Panc1 (cell line): ENCODE measurements at regions not wholly inside any gene's neighbourhood (a gene's known extent, or its start where the extent isn't known, plus 50 kb on each side); places are given as distances from the start of the nearest gene placed in this dataset.

ENCODE experiments used
- ATAC-seq: fragments of 200-7000 bp; cut with Tn5 transposase; 2 replicates; pipeline ENCODE4 v1.9.1; 2020; ENCODE audit warnings: mild to moderate bottlenecking, moderate library complexity
- BruUV-seq: library from RNA; stranded (reverse); fragments of 400-500 nt; replicated peaks from 2 replicates; lab custom pipeline; 2021; lab: Mats Ljungman, UMichigan
- CTCF ChIA-PET: fragments of 300-600 bp; sonication (Branson Sonifier 250); formaldehyde crosslinking; loops from one replicate; lab custom pipeline; 2022; ENCODE audit warnings: antibody characterized with exemption; lab: Charles Lee
- POLR2A ChIA-PET: fragments of 300-600 bp; sonication (Branson Sonifier 250); formaldehyde crosslinking; loops from one replicate; lab custom pipeline; 2022; ENCODE audit warnings: antibody characterized with exemption; lab: Charles Lee
- DNase-seq: peaks from one replicate; pipeline ENCODE4 v3.0.0-alpha.2; 2010; ENCODE audit warnings: low read depth, low spot score
- H3K27ac ChIP-seq: 2 replicates; pipeline ENCODE4 v1.5.1; 2011; ENCODE audit warnings: mild to moderate bottlenecking, low read length, inconsistent platforms
- H3K27me3 ChIP-seq: fragments of 200-500 bp; sonication (Bioruptor generic); 2 replicates; pipeline ENCODE4 v1.6.0; 2014; ENCODE audit warnings: low read length, inconsistent platforms; ENCODE audit not compliant: control insufficient read depth, insufficient read depth
- H3K36me3 ChIP-seq: fragments of 200-500 bp; sonication (Bioruptor generic); 2 replicates; pipeline ENCODE4 v1.5.1; 2014; ENCODE audit warnings: inconsistent platforms, mild to moderate bottlenecking, low read length, moderate library complexity; ENCODE audit not compliant: control insufficient read depth, insufficient read depth
- H3K4me1 ChIP-seq: 2 replicates; pipeline ENCODE4 v1.5.1; 2011; ENCODE audit warnings: inconsistent platforms, mild to moderate bottlenecking, low read length, moderate library complexity; ENCODE audit not compliant: control insufficient read depth, insufficient read depth
- H3K4me3 ChIP-seq, 2 experiments: 2 replicates each; pipeline ENCODE4 v1.5.1; 2011 to 2012; ENCODE audit warnings: low read depth in 2 of 2, low read length in 2 of 2, mild to moderate bottlenecking in 2 of 2, inconsistent platforms in 1 of 2, moderate library complexity in 1 of 2
- H3K9me3 ChIP-seq: fragments of 200-500 bp; sonication (Bioruptor generic); 2 replicates; pipeline ENCODE4 v1.5.1; 2014; ENCODE audit warnings: low read depth, mild to moderate bottlenecking, inconsistent platforms, low read length, moderate library complexity; ENCODE audit not compliant: control insufficient read depth, insufficient read depth
- CTCF ChIP-seq: fragments of 450-650 bp; IDR thresholded peaks from 2 replicates; pipeline ENCODE4 v1.5.1; 2017; ENCODE audit warnings: mild to moderate bottlenecking
- POLR2AphosphoS5 ChIP-seq: IDR thresholded peaks from 2 replicates; pipeline ENCODE4 v1.6.1; 2012; ENCODE audit warnings: mild to moderate bottlenecking, low read depth, low read length, moderate library complexity
- REST ChIP-seq, 2 experiments: IDR thresholded peaks; 2 replicates each; pipeline ENCODE4 v1.6.1; 2011 to 2012; ENCODE audit warnings: low read depth in 2 of 2, control low read depth in 1 of 2, low read length in 1 of 2, mild to moderate bottlenecking in 1 of 2, moderate library complexity in 1 of 2; ENCODE audit not compliant: insufficient read depth in 1 of 2
- SIN3A ChIP-seq: IDR thresholded peaks from 2 replicates; pipeline ENCODE4 v1.6.1; 2012; ENCODE audit warnings: low read depth, mild to moderate bottlenecking, low read length, moderate library complexity, borderline replicate concordance; ENCODE audit not compliant: insufficient read depth
- TCF7L2 ChIP-seq: IDR thresholded peaks from 2 replicates; pipeline ENCODE4 v1.6.1; 2011; ENCODE audit warnings: mild to moderate bottlenecking, low read depth, low read length, inconsistent platforms
- in situ Hi-C: cut with HindIII; loops from 2 replicates; pipeline ENCODE4 v1.10.0; 2016; ENCODE audit warnings: low sequenced_read_pairs, low pct_unique_long_range_greater_than_20kb
- intact Hi-C: fragments of 100-400 bp; cut with micrococcal nuclease; formaldehyde crosslinking; loops from one replicate; pipeline ENCODE4 v1.10.0; 2022; ENCODE audit not compliant: unreplicated experiment

- POLR2A ChIA-PET = no interaction called here
- ATAC-seq = no peak
- CTCF ChIA-PET = no interaction called here
- no peaks in the 10 kb centered on the region for H3K9me3 ChIP-seq
- H3K4me3 ChIP-seq = no peak overlapping the region
- H3K27me3 ChIP-seq = no peaks in the 10 kb centered on the region
- H3K27ac ChIP-seq = no peak overlapping the region
- no peaks in the 10 kb centered on the region for H3K36me3 ChIP-seq
- intact Hi-C loops = loop anchor here (10.0 kb wide), 2 partner anchors 1262 to 1892 kb away; no protein-coding TSS in a partner anchor
- no TSS peak for BruUV-seq
- no peak for DNase-seq
- TF ChIP-seq SIN3A = no peak
- TF ChIP-seq REST (IDR thresholded peaks at IDR 0.05; ENCODE audit: insufficient read depth in 1 of 2, low read depth in 2 of 2, low read length in 1 of 2) = no peak
- no peak for TF ChIP-seq POLR2AphosphoS5
- TF ChIP-seq CTCF = no peak
- no peak for TF ChIP-seq TCF7L2
- in situ Hi-C loops = no loop called here
- H3K4me1 ChIP-seq = no peaks in the 10 kb centered on the region
Observed at GRCh38 chr7:109842386-109842785, 1248.5 kb upstream of the LRRN3 start.

- no peak for TF ChIP-seq SIN3A
- no peak for TF ChIP-seq POLR2AphosphoS5
- TF ChIP-seq TCF7L2 = no peak
- peak; percentile 42; the same call in 1 of the 2 replicates for TF ChIP-seq CTCF
- TF ChIP-seq REST (IDR thresholded peaks at IDR 0.05; ENCODE audit: insufficient read depth in 1 of 2, low read depth in 2 of 2, low read length in 1 of 2) = no peak
- in situ Hi-C loops (no loop called here), intact Hi-C loops (loop anchor here (10.0 kb wide), 2 partner anchors 1260 to 1890 kb away; no protein-coding TSS in a partner anchor)
- DNase-seq (no peak), ATAC-seq (no peak)
- Histone ChIP-seq H3K27ac (no peak overlapping the region), H3K36me3 (no peaks in the 10 kb centered on the region; the same call in 1 of the 2 replicates), H3K4me3 (no peak overlapping the region), H3K27me3 (no peaks in the 10 kb centered on the region), H3K4me1 (no peaks in the 10 kb centered on the region), H3K9me3 (no peaks in the 10 kb centered on the region)
- no TSS peak for BruUV-seq
- ChIA-PET POLR2A (no interaction called here), CTCF (no interaction called here)
Observed at GRCh38 chr7:109844362-109844761, 1246.6 kb upstream of the LRRN3 start.
